GM18499 (cell line): ENCODE measurements at regions not wholly inside any gene's neighbourhood (a gene's known extent, or its start where the extent isn't known, plus 50 kb on each side); places are given as distances from the start of the nearest gene placed in this dataset.
"Not testable (repeated sequence)": the region's sequence is repeated elsewhere in the genome, so short reads cannot be mapped to it uniquely, and the experiment has no call there.

ENCODE experiments used
- ATAC-seq: cut with Tn5 transposase; IDR thresholded peaks from one replicate; pipeline ENCODE4 v1.9.1; 2021; ENCODE audit warnings: moderate number of reproducible peaks; ENCODE audit not compliant: insufficient read depth, unreplicated experiment

DNA sequence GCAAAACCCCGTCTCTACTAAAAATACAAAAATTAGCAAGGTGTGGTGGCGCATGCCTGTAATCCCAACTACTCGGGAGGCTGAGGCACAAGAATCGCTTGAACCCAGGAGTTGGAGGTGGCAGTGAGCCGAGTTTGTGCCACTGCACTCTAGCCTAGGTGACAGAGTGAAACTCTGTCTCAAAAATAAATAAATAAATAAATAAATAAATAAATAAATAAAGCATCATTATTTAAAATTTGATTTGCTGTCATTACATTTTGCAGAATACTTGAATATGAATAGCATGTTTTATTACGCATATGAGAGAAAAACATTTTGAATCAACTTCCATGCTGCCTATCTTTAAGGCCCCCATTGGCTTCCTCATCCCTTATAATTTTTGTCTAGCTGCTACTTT lies 53.4 kb upstream of the MED14 start:
- not testable (repeated sequence) for ATAC-seq

DNA sequence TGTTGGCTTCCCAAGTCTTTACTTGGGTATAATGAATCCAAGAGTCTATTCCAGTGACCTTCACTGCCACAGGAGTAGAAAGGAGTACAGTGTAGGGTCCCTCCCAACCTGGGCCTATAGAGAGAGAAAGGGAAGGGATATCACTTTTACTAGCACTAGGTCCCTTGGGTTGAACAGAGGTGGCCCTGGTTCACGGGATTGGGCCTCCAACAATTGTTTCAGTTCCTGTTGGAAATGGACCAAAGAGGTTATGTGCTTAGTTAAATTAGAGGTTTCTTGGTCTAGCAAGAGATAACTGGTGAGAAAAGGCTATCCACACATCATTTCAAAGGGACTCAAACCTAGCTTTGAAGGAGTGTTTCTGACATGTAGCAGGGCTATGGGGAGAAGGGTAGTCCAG lies 57.1 kb upstream of the MED14 start:
- ATAC-seq: no peak

- ATAC-seq: not testable (repeated sequence)
Measured at GRCh38 chrX:40794829-40795130, 59.4 kb upstream of the MED14 start.

DNA sequence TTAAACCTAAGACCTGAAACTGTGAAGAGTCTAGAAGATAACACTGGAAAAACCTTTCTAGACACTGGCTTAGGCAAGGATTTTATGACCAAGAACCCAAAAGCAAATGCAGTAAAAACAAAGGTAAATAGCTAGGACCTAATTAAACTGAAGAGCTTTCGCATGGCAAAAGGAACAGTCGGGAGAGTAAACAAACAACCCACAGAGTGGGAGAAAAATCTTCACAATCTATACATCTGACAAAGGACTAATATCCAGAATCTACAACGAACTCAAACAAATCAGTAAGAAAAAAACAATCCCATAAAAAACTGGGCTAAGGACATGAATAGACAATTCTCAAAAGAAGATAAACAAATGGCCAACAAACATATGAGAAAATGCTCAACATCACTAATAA lies 64.4 kb upstream of the MED14 start:
- not testable (repeated sequence) for ATAC-seq

- no peak for ATAC-seq
Measured at GRCh38 chrX:40805404-40805803, 70.1 kb upstream of the MED14 start.

DNA sequence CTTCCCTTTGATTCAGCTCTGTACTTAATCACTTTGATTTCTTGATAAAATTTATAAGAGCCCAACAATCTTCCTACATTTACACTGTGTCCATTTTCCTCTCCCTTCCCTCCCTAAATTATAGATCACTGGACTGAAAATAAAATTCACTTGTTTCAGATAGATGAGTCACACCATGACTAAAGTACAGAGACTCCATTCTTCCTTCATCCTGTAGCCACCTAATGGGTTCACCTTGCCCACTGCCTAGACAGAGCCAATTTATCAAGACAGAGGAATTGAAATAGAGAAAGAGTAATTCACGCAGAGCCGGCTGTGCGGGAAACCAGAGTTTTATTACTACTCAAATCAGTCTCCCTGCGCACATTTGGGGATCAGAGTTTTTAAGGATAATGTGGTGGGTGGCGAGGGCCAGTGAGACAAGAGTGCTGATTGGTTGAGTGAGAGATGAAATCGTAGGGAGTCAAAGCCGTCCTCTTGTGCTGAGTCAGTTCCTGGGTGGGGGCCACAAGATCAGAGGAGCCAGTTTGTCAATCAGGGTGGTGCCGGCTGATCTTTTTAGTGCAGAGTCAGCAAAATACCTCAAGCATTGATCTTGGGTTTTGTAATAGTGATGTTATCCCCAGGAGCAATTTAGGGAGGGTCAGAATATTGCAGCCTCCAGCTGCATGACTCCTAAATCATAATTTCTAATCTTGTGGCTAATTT lies 71.3 kb upstream of the MED14 start:
- ATAC-seq: no peak

GRCh38 chrX:40807384-40807783 lies 72.0 kb upstream of the MED14 start:
- ATAC-seq: no peak

DNA sequence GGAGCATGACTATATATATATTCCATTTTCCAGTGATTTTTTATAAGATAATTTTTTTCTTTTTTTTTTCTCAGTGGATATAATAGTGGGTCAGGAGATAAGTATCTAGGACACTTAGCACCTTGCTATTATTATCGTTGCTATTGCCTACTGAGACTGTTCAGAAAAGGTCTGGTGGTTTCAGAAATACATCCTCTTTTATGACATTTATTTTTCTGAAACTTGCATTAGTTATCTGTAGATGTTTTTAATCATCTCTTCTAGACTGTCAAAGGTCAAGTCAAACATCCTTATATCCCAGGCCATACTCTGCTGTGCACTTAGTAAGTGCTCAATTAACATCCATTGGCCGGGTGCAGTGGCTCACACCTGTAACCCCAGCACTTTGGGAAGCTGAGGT lies 72.9 kb upstream of the MED14 start:
- ATAC-seq: no peak

- no peak for ATAC-seq
Measured at GRCh38 chrX:40809210-40809609, 73.9 kb upstream of the MED14 start.

GRCh38 chrX:40815045-40815444 lies 79.7 kb upstream of the MED14 start:
- ATAC-seq: not testable (repeated sequence)

DNA sequence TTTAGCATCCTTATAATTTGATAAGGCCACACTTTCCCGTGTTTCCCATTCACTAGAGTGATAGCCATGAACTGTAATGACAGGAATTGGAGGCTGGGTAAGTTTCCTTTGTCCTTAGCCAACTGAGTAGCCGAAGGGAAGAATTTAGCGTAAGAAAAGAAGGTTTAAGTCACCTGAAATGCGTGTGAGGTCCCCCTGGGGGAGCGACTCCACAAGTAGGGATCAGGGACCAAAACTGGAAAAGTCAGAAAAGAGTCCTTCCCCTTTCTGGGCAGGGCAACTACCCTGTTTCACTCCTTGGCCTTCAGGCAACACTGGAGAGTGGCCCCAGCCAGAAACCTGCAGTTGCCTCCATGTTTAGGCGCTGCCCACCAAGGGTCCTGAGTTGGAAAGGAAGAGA lies 81.6 kb upstream of the MED14 start:
- ATAC-seq: no peak

DNA sequence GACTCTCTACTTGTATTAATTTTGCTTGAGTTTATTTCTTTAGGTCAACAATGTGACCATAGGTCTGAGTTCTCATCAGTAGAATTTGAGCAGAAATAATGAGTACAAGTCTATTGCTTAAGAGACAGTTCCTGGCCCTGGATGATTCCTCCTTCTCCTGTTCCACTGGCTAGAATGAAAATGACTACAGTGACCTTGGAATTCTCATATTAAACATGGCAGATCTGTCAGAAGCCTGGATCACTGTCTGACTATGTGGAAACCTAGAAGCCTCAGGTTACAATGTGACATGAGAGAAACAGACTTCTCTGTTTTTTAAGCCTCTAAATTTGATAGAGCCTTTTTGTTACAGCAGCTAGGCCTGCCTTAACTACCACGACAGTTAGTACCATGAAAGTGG lies 82.9 kb upstream of the MED14 start:
- ATAC-seq: no peak

GRCh38 chrX:40821780-40822179 lies 86.4 kb upstream of the MED14 start:
- ATAC-seq: no peak

DNA sequence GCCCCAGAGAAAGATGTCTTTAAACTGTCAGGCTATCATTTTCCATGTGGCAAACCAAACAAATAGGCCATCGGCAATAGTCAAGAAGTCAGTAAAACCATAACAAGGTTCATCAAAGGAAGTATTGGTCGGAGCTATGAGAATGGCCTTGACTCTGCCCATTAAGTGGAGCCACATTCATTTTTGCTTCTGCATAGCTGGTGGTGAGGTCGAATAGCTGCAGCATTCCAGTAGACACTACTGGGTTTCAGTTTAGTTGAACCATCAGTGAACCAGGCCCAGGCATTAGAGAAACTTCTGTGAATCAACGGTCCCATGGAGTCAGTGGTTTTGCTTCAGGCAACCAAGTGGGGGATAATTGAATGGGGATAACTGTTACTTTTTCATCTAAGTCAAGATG lies 92.0 kb upstream of the MED14 start:
- no peak for ATAC-seq

- ATAC-seq: no peak
Measured at GRCh38 chrX:40831750-40832149, 96.4 kb upstream of the MED14 start.

DNA sequence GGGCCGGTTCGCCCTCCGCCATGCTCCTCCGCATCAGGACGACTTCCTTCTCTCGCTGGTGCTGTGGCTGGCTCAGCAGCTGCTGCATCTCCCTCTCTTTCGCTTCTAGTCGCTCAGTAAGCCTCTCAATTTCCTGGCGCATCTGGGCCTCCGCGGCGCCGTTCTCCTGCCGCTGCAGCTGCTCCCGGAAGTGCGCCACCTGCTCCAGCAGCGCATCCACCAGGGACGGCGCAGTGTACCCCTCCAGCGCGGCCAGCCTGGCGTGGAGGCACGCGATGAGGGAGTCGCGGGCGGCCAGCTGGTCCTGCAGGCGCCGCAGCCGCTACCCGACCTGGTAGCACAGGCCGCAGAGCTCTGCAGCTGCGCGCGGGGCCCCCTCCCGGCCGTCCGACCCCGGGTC lies 97.4 kb upstream of the MED14 start:
- no peak for ATAC-seq

- no peak for ATAC-seq
Measured at GRCh38 chrX:40834225-40834624, 98.9 kb upstream of the MED14 start.

- ATAC-seq: no peak
Measured at GRCh38 chrX:40835526-40835925, 100.2 kb upstream of the MED14 start.

DNA sequence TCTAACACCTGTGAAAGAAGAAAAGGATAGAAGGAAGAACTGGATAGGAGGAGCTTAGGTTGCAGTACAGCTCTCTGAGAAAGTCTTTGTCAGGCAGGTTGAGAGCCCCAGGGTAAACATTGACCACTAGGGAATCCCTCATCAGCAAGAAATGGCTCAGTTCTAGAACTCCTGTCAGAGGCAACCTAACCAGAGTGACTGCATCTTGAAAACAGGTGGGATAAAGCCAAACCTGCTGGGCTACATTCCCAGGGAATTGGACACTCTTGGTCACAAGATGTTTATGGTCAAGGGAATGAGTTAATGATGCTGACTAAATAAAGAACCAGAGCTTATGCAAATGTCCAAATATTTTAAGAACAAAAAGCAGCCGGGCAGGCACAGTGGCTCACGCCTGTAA lies 108.3 kb upstream of the MED14 start:
- no peak for ATAC-seq

DNA sequence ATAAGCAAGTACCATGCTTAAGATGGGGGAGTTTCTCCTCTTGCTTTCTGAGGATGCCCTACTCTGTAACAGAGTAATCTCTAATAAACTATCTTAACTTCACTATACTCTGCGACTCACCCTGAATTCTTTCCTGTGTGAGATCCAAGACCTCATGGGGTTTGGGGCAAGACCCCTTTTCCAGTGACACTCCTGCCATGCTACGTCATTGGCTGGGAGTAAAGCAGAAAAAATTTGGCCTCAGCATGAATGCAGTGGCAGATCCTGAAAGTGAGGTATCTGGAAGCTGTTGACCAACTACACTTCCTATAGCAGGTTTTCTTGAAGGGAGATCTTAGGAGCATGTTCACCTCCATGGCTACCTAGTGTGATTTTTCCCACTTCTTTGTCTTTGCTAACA lies 109.1 kb upstream of the MED14 start:
- ATAC-seq: no peak

GRCh38 chrX:40845331-40845911 lies 110.1 kb upstream of the MED14 start:
- no peak for ATAC-seq
